ENCODE measurements at regions not wholly inside any gene's neighbourhood (a gene's known extent, or its start where the extent isn't known, plus 50 kb on each side); places are given as distances from the start of the nearest gene placed in this dataset.

DNA sequence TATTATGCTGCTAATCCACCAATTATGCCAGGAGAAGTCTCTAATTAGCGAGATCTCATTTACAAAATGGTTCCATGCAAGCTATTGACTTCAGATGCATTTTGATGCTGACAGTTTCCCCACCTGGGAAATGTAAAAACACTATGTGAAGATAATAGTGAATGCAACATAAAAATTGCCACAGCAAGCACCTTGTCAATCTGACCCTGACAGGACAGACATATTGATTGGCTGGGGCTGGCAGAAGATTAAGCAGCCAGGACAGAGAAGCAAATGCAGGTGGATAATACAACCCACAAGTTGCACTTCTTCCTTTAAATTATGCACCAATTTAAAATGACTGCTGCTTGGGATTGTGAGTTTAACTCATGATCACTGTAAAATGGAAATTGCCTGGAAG lies 642.8 kb upstream of the POT1 start:
- DNase-seq, result no peak
- H3K4me1 ChIP-seq, result no peaks in the 10 kb centered on the region
- H3K36me3 ChIP-seq, result no peaks in the 10 kb centered on the region
- TF ChIP-seq POLR2A (IDR thresholded peaks at IDR 0.05), result no peak
- TF ChIP-seq, protein P1, sequence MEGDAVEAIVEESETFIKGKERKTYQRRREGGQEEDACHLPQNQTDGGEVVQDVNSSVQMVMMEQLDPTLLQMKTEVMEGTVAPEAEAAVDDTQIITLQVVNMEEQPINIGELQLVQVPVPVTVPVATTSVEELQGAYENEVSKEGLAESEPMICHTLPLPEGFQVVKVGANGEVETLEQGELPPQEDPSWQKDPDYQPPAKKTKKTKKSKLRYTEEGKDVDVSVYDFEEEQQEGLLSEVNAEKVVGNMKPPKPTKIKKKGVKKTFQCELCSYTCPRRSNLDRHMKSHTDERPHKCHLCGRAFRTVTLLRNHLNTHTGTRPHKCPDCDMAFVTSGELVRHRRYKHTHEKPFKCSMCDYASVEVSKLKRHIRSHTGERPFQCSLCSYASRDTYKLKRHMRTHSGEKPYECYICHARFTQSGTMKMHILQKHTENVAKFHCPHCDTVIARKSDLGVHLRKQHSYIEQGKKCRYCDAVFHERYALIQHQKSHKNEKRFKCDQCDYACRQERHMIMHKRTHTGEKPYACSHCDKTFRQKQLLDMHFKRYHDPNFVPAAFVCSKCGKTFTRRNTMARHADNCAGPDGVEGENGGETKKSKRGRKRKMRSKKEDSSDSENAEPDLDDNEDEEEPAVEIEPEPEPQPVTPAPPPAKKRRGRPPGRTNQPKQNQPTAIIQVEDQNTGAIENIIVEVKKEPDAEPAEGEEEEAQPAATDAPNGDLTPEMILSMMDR (IDR thresholded peaks at IDR 0.05), result no peak
- H3K27me3 ChIP-seq, result no peaks in the 10 kb centered on the region
- WGBS, 2 donors, result 79 to 83% methylated on average over 1 of the region's 1 CpG
- no peak overlapping the region for H3K27ac ChIP-seq
- no peaks in the 10 kb centered on the region for H3K9me3 ChIP-seq
- H3K4me3 ChIP-seq (replicated peaks in 1 of 3), result no peak overlapping the region
- intact Hi-C loops (cut with DNase I), result no loop called here

DNA sequence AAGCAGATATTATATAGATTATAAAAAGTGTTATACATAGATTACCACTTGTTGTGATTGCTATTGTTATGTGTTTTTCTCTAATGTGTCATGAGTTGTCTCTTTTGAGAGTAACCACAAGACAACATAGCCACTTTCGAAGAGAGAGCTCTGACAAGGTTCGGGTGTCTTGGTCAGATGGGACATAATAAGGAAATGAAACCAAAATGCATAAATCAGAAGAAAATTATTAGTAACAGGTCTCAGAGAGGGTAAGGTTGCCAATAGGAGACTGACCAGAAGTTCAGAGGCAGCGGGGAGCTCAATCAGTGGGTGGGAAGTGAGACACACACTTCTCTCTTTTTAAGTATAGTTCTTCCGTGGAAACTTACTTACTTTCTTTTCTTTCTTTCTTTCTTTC lies 639.2 kb upstream of the POT1 start:
- Histone ChIP-seq H3K4me3 (replicated peaks in 1 of 3) (no peak overlapping the region), H3K4me1 (no peaks in the 10 kb centered on the region), H3K36me3 (no peaks in the 10 kb centered on the region), H3K27me3 (no peaks in the 10 kb centered on the region), H3K27ac (no peak overlapping the region), H3K9me3 (no peaks in the 10 kb centered on the region)
- no peak for DNase-seq
- WGBS, 2 donors, result 89 to 92% methylated on average over 4 of the region's 4 CpGs
- TF ChIP-seq, protein P1 (IDR thresholded peaks at IDR 0.05), result no peak
- no peak for TF ChIP-seq POLR2A (IDR thresholded peaks at IDR 0.05)
- intact Hi-C loops (cut with DNase I), result no loop called here

DNA sequence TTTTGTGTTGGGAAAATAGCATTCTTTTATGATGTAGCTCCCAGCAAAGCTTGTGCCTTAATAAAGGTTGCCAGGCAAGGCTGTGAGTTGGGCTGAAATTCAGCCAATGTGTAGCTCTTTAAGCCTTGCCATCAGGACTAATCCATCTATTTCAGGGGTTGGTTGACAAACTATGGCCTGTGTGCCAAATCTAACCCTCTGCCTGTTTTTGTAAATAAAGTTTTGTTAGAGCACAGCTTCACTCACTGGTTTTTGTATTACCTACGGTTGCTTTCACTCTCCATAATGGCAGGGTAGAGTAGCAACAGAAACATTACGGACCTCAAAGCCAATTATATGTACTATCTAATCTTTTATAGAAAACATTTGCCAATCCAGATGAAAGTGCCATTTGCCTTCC lies 638.1 kb upstream of the POT1 start:
- TF ChIP-seq POLR2A (IDR thresholded peaks at IDR 0.05), result no peak
- TF ChIP-seq, protein P1 (IDR thresholded peaks at IDR 0.05), result no peak
- H3K36me3 ChIP-seq, result no peaks in the 10 kb centered on the region
- H3K27me3 ChIP-seq, result no peaks in the 10 kb centered on the region
- no peaks in the 10 kb centered on the region for H3K9me3 ChIP-seq
- no peak for DNase-seq
- WGBS, 2 donors, result 89 to 90% methylated on average over 2 of the region's 2 CpGs
- intact Hi-C loops (cut with DNase I), result no loop called here
- H3K4me1 ChIP-seq, result no peaks in the 10 kb centered on the region
- no peak overlapping the region for H3K27ac ChIP-seq
- no peak overlapping the region for H3K4me3 ChIP-seq (replicated peaks in 1 of 3)

DNA sequence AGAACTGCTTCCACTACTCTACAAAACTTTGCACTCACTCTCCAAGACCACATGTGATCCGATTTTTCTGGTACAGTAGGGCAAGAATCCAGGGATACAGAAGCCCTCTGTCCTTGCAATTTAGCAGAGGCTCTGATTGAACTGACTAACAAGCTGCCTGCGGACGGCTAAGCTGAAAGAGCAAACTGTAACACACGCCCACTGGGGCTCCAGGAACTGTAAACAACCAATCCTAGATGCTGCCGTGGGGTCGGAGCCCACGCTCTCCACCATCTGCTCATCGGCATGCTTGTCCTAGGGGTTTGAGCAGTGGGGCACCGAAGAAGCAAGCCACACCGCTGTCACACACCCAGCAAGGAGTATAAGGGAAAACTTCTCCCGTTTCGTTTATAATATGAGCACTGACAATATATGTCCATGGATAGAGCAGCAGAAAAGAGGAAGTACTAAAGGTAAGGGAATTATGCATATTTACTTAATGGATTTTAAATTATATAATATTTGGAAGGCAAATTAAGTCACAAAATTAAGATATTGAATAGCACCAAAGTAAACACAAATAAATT lies 634.4 kb upstream of the POT1 start:
- Histone ChIP-seq H3K9me3 (no peaks in the 10 kb centered on the region), H3K4me3 (replicated peaks in 1 of 3) (no peak overlapping the region), H3K36me3 (no peaks in the 10 kb centered on the region), H3K27ac (no peak overlapping the region), H3K4me1 (no peaks in the 10 kb centered on the region), H3K27me3 (no peaks in the 10 kb centered on the region)
- DNase-seq, result no peak
- intact Hi-C loops (cut with DNase I), result no loop called here
- TF ChIP-seq POLR2A (IDR thresholded peaks at IDR 0.05), result no peak
- TF ChIP-seq, protein P1 (IDR thresholded peaks at IDR 0.05), result no peak
- 79 to 81% methylated on average over 12 of the region's 12 CpGs for WGBS, 2 donors

DNA sequence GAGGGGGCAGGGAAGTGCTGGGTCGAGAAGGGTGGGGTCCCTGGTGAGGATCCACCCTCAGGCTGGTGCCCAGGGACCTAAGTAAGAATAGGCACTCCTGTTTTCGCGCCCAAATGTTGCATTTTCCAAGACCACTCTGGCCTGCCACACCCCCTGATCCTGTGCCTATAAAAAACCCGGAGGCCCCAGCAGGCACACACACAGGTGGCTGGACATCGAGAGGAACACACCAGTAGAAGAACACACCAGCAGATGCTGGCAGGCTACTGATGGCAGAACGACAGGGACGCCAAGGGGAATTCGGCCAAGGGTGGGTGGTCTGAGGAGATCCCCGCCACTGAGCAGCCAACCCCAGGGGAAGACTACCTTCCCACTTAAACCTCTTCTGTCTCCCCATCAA lies 633.9 kb upstream of the POT1 start:
- no peaks in the 10 kb centered on the region for H3K9me3 ChIP-seq
- no peaks in the 10 kb centered on the region for H3K27me3 ChIP-seq
- no peak overlapping the region for H3K27ac ChIP-seq
- intact Hi-C loops (cut with DNase I), result no loop called here
- H3K36me3 ChIP-seq, result no peaks in the 10 kb centered on the region
- H3K4me1 ChIP-seq, result no peaks in the 10 kb centered on the region
- TF ChIP-seq, protein P1 (IDR thresholded peaks at IDR 0.05), result no peak
- TF ChIP-seq POLR2A (IDR thresholded peaks at IDR 0.05), result no peak
- H3K4me3 ChIP-seq (replicated peaks in 1 of 3), result no peak overlapping the region
- no peak for DNase-seq
- WGBS, 2 donors, result 82 to 89% methylated on average over 6 to 9 of the region's 9 CpGs

Data from thyroid gland (tissue), 4 donors.